ENCODE measurements at regions not wholly inside any gene's neighbourhood (a gene's known extent, or its start where the extent isn't known, plus 50 kb on each side); places are given as distances from the start of the nearest gene placed in this dataset.

DNA sequence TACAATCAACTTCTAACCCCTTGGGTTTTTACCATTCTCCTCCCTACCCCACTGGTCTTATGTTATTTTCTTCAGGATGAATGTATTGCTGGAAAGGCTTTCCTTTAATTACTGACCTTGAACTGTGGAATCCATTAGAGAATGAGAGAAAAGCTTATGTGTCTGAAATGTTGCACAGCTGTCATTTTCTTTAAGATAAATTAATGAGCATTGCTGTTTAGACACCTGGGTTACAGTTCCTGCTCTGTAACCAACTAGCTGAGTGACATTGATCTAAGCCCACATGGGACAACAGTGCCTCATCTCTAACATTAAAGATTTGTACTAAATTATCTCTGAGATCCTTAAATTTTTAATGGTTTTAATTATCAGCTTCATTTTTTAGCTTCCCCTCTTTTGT is 507.0 kb downstream of the TAF11L14 start:
- DNase-seq, result no peak

DNA sequence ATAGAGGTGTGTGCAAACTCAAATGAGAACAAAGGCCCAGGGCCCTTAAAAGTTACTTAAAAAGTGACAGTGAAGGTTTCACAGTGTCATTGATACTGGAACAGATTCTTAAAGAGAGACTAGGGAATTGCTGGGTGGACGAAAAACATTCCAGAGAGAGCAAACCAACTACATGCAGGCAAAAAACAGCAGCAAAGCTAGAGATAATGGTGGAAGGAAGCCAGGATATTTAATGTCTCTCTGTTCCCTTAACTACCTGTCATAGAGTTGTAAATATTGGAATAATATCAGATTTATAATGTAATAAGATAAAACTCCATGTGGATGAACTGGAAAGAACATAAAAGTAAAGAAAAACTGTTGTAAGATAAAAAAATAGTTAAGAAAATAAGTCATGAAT is 508.6 kb downstream of the TAF11L14 start:
- DNase-seq, result no peak

DNA sequence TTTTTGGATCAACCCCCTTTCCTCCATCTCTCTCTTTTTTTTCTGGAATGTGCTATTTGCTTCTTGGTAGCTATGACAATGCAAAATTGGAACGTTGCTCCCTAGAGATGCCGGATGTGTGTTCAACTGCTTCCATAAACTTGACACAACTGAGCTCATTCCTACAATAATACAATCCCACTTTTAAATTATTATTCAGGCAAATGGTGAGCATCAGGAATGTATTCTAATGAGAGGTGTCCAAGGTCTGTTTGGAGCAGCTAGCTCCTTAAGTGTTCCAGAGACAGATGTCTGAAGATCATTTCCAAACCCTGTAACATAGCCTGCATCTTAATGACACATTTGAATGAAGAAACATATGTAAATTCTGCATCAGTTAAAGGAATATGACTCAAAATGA is 518.4 kb downstream of the TAF11L14 start:
- no peak for DNase-seq

DNA sequence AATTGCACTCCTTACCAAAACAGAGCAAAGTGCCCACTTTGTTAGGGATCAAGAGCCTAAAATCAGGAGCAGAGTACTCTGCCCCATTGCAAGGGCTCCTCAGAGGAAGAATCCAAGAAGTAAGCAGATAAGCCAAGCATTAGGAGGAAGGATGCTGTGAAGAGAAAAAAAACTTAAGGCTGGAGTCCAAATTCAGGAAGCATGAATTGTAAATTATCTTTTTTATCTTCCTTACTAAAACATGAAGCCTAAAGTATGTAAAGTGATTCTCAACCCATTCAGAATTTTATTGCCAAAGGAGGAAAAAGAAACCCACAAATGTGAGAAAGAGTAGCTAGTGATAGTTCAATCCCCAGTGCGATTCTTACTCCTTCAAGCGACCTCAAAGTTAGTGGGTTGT is 523.9 kb downstream of the TAF11L14 start:
- no peak for DNase-seq

DNA sequence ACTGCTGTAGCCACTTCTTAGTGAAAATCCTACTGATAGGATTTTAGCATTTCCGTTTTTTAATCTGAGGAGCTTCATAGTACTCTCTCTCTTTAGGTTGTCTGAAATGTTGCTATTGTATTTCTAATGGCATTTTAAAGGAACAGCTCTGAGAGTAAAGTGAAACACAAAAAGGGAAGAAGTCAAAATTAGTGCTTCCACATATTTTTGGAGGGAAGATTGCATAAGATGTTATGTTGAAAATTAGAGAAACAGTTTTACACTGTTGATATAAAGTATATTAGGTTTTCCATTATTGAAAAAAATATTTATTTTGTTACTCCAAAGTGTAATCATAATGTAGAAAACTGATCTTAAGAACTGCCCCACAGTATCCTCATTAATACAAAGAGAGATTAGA is 525.1 kb downstream of the TAF11L14 start:
- no peak for DNase-seq

DNA sequence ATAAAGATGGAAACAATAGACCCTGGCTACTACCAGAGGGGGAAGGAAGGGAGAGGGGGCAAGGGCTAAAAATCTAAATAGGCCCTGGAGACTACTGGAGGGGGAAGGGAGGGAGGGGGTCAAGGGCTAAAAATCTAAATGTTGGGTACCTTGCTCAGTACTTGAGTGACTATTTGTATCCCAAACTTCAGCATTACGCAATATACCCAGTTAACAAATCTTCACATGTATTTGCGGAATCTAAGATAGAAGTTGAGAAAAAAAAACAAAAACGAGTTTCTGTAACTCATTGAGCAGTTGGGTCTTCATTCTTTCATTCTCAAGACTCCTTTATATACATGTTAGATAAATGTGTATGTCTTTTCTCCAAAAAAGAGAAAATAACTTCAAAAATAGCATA is 537.4 kb downstream of the TAF11L14 start:
- DNase-seq, result no peak

DNA sequence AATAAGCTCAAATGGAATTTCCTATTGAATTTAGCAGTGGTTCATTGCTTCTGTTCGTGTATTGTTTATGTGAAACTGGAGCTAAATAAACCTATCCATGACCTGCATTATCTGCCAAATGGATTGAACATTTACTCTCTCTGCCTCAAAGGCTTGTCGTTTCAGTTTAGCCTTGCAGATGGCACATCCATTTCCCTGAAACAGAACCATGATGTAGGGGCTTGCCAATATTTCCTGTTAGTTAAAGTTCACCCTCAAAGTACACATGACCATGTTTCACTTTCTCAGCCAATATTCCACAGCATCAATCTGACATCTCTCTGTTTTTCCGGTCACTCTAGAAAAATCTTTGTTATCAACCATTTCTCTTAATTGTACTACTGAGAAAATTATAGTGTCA is 545.3 kb downstream of the TAF11L14 start:
- DNase-seq, result no peak

DNA sequence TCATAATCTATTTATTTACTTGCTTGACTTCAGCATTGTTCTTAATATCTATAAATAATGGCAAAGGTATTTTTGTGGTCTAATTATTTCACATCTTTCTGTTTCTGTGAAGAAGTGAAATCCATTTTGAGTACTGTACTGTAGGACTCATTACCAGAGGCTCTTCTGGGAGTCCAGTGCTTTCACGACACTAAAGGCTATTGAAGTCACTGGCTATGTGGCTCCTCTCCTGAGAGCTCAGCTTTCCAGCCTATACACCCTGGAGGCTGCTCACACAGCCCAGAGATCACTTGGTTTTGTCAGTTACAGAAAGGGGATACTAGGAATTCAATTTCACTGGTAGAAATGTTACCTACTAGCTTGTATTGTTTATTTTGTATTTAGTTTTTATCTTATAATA is 547.3 kb downstream of the TAF11L14 start:
- no peak for DNase-seq

DNA sequence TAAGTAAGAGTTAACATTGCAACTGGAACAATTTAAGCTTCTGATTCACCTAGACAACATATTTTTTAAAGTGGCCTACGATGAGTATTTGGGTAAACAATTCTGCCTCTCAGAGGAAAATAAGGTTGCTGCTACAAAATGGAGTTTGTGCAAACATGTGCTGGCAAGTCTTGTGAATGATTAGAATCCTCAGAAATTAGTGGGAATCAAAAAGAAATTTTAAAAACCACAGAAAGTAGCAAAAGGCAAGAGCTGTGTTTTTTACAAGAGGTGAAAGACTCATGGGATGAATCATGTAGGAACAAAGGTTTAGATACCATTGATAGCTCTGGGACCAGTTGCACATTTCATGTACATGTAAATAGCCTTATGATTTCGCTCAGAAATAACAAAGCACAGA is 561.6 kb downstream of the TAF11L14 start:
- DNase-seq, result no peak

DNA sequence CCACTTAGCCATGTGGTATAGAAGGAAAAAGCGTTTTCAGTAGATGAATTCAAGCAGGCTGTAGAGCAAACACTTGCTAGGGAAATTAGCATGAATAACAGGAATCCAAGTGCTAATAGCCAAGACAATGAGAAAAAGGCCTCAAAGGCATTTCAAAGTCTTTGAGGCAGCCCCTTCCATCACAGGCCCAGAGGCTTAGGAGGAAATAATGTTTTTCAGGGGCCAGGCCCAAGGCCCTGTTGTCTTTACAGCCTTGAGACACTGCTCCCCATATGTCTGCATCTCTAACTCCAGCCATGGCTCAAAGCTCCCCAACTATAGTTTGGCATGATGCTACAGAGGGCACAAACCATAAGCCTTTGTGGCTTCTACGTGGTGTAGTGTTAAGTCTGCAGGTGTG is 563.5 kb downstream of the TAF11L14 start:
- DNase-seq, result no peak

DNA sequence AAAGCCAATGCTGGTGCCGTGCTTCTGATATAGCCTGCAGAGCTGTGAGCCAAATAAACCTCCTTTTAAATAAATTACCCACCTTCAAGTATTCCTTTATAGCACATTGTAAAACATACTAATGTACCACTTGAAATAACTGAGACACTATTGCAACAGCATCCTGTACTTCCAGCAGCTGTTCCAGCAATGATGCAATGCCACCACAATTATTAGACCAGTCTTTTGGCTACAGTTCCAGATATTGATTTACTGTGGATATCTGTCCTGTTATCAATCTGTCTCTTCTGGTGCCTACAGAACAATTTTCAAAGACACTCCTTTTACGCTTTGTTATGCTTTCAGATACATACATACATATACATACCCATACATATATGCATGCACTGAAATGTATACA is 567.9 kb downstream of the TAF11L14 start:
- no peak for DNase-seq

DNA sequence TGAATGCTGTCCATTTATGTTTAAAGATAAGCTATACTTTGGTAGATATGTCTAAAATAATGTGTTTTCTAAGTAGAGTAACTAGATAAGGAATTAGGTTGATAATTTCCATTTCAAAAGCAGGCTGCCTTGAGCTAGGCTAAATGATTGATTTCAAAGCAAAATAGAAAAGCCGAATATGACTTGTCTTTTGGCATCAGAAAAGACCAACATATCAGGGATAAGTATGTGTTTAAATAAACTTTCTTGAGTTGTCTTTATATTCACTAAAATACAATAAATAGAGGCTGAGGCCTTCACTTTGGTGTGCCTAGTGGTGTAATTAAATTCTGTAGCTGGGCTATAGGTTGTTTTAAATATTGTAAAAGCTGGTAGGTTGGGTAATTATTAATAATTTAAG is 569.0 kb downstream of the TAF11L14 start:
- no peak for DNase-seq

DNA sequence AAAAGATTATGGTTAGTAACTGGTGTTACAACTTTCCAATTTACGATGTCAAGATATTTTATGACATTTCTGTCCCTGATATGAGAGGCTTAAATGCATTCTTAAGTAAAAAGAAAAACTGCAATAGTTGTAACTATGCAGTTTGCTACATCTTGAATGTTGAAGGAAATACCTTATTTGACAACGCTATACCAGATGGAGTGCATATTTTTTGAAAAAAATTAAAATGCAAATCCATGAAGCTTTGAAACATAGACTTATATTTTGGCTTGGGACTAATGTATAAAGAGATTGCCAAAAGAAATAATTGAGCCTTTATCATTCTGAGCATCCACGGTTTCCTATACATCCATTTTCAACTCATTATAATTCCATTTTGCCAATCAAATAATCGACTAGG is 579.4 kb downstream of the TAF11L14 start:
- no peak for DNase-seq

DNA sequence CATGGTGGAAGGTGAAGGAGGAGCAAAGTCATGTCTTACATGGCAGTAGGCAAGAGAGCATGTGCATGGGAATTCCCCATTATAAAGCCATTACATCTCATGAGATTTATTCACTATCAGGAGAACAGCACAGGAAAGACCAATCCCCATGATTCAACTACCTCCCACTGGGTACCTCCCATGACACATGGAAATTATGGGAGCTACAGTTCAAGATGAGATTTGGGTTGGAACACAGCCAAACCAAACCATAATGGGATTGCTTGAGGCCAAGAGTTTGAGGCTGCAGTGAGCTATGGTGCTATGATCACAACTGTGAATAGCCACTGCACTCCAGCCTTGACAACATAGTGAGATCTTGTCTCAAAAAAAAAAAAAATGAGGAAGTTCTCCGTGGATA is 581.8 kb downstream of the TAF11L14 start:
- no peak for DNase-seq

DNA sequence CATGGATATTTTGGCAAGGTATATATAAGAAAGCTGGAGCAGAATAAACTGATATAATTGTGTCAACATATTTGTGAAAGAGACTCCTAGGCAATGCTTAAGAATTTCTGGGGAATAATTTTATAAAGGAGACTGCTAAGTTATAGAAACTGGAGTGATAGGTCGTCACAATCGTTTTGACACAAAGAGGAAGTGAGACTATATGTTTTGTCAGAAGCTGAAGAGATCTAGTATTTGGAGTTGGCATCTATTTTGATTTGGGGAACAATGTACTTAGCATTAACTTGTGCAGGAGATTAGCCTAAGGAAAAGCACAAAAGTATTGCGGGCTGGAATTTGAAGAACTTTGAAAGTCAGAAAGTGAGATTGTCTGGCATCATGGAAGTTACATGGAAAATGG is 582.5 kb downstream of the TAF11L14 start:
- no peak for DNase-seq

DNA sequence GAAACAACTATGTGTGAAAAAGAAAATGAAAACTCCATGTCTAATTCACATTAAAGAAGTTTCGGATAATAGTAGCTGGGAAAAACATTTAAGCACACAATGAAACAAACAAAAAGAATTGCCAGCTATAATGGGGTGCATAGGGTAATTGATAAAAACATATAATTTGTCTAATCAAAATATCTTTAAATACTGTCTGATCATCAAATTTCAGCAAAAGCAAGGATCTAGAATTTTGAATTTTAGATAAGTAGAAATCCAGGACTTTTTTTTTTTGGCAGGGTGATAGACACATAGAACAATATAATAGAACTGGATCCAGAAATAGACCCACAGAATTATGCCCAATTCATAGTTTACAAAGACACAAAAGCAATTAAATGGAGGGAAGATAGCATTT is 585.0 kb downstream of the TAF11L14 start:
- no peak for DNase-seq

DNA sequence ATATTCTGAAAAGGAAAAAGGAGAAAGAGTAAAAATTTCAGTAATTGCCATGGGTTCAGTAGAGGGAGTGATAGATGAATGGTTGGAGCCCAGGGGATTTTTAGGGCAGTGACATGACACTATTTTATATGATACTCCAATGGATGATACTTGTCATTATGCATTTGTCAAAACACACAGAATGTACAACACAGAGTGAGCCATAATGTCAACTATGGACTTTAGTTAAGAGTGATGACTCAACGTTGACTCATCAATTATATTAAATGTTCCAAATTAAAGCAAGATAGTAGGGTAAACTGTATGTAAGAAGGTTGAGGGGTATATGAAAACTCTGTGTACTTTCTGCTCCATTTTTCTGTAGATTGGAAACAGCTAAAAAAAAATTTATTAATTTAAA is 586.4 kb downstream of the TAF11L14 start:
- no peak for DNase-seq

DNA sequence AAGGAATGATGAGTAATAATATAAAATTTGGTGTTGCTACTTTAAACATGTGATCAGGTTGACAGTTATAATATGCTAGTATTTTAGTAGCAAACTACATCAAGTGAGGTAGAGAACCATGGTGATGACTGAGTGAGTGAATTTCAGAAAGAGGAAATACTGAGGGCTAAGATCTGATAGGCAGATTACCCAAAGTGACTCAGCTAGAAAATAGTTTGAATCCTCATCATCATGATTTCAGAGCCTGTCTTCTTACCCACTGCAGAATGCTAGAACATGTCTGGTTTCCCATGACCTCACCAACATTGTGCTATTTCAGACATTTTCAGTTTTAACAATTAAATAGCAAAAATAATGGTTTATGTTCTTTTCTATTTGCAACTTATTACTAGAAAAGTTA is 602.1 kb downstream of the TAF11L14 start:
- DNase-seq, result no peak

DNA sequence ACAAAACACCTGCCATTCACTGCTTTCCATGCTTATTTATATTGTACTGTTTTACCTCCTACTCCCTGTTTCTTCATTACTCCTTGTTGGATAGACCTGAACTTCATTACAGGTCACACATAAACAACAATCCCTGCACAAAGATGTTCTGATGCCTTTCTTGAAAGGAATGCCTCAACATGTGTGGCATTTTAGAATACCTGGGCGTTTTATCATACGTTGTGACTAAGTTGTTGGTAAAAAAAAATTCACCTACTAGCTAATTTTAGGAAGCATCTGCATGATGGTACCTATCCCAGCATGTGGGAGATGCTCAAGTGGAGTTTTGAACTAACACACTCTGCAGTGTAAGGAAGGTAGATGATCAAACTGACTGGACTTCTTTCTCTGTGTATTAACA is 604.1 kb downstream of the TAF11L14 start:
- DNase-seq, result no peak

DNA sequence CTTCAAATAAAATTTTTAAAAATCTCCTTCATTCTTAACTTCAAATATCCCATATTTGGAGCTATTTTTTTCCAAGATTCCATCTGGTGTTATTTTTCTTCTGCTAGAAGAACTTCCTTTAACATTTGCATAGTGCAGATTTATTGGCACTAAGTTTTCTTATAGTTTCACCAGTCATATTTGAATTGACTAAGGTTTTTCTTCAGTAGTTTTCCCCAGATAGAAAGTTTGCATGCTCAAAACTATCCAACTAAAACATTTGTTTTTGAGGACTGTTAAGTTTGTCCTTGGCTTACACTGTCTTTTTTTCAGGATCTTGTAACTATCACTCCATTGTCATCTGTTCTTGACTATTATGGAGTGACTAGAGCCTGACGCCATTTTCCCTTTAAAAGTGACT is 606.7 kb downstream of the TAF11L14 start:
- no peak for DNase-seq

DNA sequence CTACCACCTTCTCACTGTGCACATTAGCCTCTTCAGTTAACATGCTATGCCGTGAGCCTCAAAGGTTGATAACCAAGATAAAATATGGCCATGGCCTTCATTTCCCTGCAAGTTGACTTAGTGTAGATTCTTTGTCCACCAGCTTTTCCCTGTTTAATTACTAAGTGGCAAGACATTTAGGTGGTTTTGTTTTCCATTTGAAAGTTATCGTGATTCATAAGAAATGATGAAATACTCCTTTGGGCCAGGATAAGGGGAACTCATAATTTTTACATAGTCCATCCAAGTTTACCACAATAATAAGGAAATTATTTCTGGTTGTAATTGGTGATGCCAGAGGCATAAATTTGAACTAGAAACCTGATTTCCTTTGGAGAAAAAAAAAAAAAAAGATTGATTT is 609.6 kb downstream of the TAF11L14 start:
- DNase-seq, result no peak

DNA sequence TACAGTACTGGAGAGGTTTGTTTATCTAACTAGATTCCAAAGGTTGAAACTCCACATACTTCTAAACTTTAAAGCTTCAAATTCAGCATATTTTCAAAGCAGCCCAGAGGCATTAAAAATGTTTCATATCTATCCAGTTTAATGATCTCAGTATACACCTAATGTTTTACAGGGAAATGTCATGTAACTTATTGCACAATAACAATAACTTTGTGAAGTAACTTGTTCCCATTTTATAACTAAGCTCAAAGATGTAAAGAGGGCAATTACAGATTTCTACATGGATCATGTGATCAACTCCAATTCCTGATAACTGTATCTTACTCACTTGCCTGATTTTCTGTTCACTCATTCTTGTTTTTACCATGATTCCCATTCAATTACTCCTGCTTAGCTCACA is 610.0 kb downstream of the TAF11L14 start:
- DNase-seq, result no peak

DNA sequence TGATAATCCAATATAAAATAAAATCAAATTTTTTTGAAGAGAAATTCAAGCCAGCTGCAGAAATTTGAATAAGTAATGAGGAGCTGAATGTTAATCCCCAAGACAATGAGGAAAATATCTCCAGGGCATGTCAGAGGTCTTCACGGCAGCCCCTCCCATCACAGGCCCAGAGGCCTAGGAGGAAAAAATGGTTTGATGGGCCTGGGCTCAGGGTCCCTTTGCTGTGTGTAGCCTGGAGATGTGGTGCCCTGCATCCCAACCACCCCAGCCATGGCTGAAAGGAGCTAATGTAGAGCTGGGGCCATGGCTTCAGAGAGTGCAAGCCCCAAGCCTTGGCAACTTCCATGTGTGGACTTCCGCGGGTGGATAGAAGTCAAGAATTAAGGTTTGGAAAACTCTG is 618.3 kb downstream of the TAF11L14 start:
- no peak for DNase-seq

DNA sequence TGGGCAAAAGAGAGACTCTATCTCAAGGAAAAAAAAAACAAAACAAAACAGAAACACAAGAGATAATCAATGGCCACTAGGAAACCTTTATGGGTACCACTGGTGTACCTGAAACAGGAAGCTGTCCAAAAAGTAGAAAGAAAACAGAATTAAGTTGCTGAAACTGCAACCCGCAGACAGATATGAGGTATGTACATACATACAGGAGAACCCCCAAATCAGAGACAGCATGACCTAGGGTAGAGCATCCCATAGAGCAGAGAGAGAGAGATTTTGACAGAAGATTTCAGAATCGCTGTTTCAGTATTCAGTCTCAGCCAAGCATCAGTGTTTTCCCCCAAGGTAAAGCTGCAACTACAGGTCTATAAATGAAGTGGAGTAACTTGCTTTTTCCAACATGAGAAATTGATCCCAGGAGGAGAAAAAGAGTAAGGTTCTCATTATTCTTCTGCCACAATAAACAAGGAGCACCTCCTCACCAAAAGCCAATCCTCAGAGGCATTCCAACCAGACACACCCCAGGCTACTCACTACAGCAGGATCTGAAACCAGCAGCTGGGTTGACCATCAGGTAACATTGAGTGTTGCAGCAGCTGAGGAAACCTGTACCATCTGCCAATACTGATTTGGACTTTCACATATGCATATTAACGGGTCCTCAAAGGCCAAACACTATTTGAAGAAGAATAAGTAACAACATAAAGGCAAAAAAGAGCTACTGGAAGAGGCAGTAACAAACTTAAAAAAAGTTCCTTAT is 630.0 kb downstream of the TAF11L14 start:
- no peak for DNase-seq

DNA sequence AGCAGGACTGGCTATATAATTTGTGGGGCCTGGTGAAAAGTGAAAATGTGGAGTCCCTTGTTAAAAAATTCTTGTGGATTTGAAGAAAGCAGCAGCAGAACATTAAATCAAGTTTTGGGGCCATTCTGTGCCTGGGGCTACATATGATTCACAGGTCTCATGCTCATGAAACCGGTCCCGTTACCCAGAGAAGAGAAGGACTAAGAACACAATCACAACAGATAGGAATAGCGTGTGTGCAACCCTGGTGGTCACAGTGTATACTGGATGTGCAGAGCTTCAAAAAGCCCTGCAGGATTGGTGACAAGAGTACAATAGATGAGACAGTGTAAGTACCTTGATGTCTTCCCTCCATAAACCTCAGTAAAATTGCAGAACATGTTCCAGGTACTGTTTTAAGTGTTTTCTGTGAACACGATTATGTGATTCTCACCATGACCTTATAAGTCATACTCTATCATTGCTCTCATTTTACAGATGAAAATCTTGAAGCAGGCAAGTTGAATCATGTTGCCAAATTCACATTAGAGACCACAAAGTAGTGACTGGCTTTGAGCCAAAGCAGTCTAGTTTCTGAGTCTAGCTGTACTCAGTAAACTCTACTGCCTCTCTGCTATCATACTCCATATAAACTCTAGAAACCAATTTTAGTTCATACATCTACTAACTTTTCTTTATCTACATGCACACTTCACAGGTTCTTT is 636.5 kb downstream of the TAF11L14 start:
- DNase-seq, result no peak

Data from stimulated activated naive CD4-positive, alpha-beta T cell treated with Interleukin-2 at 50 U/mL for 16 hours (primary cell).